ENCODE measurements at regions not wholly inside any gene's neighbourhood (a gene's known extent, or its start where the extent isn't known, plus 50 kb on each side); places are given as distances from the start of the nearest gene placed in this dataset.

GRCh38 chr16:8372141-8372540 lies 218.2 kb downstream of the TMEM114 start:
- TF ChIP-seq EZH2phosphoT487 (IDR thresholded peaks at IDR 0.05; ENCODE audit: borderline replicate concordance, low read depth, low read length) (no peak), CTCF (conservative IDR thresholded peaks at IDR 0.05; ENCODE audit: low read length) (no peak)

Measured in OCI-LY7 (cell line).